Astrocyte of the cerebellum (primary cell): ENCODE measurements at regions not wholly inside any gene's neighbourhood (a gene's known extent, or its start where the extent isn't known, plus 50 kb on each side); places are given as distances from the start of the nearest gene placed in this dataset.

Experiments used
- DNase-seq: peaks from one replicate; pipeline ENCODE4 v3.0.0-alpha.2; 2011; ENCODE audit warnings: low read depth
- H3K4me3 ChIP-seq: 2 replicates; pipeline ENCODE4 v1.5.1; 2011; ENCODE audit warnings: mild to moderate bottlenecking, low read depth, low read length, moderate library complexity
- CTCF ChIP-seq: IDR thresholded peaks from 2 replicates; pipeline ENCODE4 v1.5.1; 2012; ENCODE audit warnings: low read length, low read depth, moderate library complexity, mild to moderate bottlenecking; ENCODE audit errors: missing control alignments
- in situ Hi-C: cut with HindIII; loops from 2 replicates; pipeline ENCODE4 v1.10.0; 2017; ENCODE audit warnings: low sequenced_read_pairs

DNA sequence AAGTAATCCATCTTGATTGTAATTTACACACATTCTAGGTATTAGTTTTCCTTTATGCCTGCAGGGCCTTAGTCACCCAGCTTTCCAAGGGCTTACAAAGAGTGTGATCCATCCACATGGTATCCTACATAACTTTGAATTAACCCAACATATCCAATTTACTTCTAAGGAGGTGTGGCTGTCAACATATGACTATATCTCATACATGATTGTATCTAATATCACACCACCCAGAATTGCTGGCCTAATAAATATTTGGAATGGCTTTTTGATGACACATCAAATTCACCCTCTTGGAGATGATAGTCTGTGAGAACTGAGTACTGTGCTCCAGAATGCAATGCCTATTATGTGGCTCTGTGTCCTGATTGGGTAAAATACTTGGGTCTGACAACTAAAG is 363.3 kb upstream of the GRIN3A start:
- no peak for DNase-seq
- TF ChIP-seq CTCF, result no peak
- H3K4me3 ChIP-seq, result no peak overlapping the region
- in situ Hi-C loops, result no loop called here

DNA sequence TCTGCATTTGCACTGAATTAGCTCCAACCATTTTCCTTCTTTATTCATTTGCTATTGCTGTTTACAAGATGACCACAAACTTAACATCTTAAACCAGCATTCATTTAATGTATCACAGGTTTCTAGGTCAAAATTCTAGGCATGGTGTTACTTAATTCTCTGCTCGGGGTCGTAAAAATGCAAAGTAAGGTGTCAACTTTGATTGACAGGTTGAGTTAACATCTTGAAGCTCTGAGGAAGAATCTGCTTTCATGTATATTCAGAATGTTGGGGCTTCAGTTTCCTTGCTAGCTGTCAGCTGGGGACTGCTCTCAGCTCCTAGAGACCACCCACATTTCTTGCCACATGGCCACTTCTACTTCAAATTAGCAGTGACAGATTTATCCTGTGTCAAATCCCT is 348.7 kb upstream of the GRIN3A start:
- TF ChIP-seq CTCF, result no peak
- in situ Hi-C loops, result no loop called here
- DNase-seq, result no peak
- no peak overlapping the region for H3K4me3 ChIP-seq

GRCh38 chr9:102085548-102085947 is 347.1 kb upstream of the GRIN3A start:
- DNase-seq, result no peak
- in situ Hi-C loops, result no loop called here
- H3K4me3 ChIP-seq, result no peak overlapping the region
- TF ChIP-seq CTCF, result no peak

DNA sequence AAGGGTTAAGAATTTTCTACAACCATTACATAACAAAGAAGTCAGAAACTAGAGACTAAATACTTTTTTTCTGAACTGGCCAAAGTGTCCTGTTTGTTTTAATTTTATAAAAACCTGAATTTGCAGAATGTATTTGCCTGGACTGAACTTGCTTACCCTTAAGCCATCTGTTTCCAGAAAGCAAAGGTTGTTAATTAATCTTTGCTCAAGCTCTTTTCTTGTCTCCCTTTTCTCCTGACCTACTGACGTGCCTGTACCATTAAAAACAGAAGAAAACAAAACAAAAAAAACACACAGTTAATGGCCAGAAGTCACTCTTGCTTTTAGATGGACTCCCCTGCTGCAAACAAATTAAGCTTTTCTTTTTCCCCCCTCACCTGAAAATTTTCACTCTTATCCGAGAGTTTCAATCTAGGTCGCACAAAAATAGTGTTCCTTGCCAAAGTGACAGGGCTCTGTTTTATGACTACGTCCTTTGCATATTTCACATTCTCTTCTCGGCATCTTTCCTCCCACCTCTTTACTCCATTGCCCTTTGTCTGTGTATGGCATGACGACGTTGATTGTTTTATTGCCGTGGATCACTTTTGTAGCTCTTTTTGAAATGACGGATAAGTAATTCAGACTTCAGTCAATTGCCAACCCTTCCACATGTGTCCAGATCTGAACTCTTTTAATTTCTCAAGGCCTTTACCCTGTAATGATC is 333.8 kb upstream of the GRIN3A start:
- in situ Hi-C loops, result no loop called here
- DNase-seq, result no peak
- TF ChIP-seq CTCF, result no peak
- H3K4me3 ChIP-seq, result no peak overlapping the region

DNA sequence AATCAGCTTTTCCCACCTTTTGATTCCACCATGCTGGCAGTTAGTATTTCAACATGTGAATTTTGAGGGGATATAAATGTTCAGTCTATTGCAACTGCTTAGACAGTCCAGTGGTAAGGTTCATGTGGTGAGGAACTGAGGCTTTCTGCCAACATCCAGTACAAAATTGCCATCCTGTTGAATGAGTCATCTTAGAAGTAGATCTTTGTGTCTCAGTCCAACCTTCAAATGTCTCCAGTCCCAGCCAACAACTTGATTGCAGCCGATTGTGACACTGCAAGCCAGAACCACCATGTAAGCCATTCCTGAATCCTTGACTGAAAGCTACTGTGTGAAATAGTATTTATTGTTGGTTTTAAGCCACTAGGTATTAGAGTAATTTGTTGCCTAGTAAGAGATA is 331.5 kb upstream of the GRIN3A start:
- in situ Hi-C loops, result no loop called here
- no peak for TF ChIP-seq CTCF
- no peak for DNase-seq
- no peak overlapping the region for H3K4me3 ChIP-seq

DNA sequence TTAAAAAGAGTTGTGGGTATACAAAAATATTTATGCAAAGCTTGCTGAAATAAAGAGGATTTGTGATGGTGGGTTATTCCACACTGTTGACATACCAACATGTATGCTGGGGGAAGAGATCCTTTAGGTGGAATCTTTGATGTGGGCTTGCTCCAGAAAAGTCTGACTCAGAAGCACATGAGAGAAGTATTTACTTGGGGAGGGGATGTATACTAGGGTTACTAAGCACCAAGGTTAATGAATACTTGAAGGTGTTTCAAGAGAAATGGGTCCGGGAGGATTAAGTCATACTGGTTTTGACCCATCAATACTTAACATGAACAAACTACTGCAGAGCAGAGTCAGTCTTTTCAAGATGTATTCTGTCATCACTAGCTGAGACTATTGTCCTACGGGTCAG is 316.4 kb upstream of the GRIN3A start:
- no peak for DNase-seq
- no peak overlapping the region for H3K4me3 ChIP-seq
- TF ChIP-seq CTCF, result no peak
- in situ Hi-C loops, result no loop called here
